ENCODE measurements at regions not wholly inside any gene's neighbourhood (a gene's known extent, or its start where the extent isn't known, plus 50 kb on each side); places are given as distances from the start of the nearest gene placed in this dataset.

- no peak for FAIRE-seq
Measured at GRCh38 chr4:140277576-140277975, 95.9 kb upstream of the SCOC start.

- no peak for FAIRE-seq
Measured at GRCh38 chr4:140271553-140271952, 101.9 kb upstream of the SCOC start.

- FAIRE-seq: no peak
Measured at GRCh38 chr4:140269369-140269768, 104.1 kb upstream of the SCOC start.

- no peak for FAIRE-seq
Measured at GRCh38 chr4:140268186-140268841, 105.1 kb upstream of the SCOC start.

- FAIRE-seq: no peak
Measured at GRCh38 chr4:140267576-140267975, 105.9 kb upstream of the SCOC start.

- FAIRE-seq: no peak
Measured at GRCh38 chr4:140266958-140267568, 106.4 kb upstream of the SCOC start.

- FAIRE-seq: no peak
Measured at GRCh38 chr4:140260227-140260626, 106.2 kb upstream of the MAML3 start.

GRCh38 chr4:140258476-140258875, 104.5 kb upstream of the MAML3 start:
- FAIRE-seq: no peak

GRCh38 chr4:140257461-140258305, 103.7 kb upstream of the MAML3 start:
- FAIRE-seq: no peak

- no peak for FAIRE-seq
Measured at GRCh38 chr4:140256941-140257340, 103.0 kb upstream of the MAML3 start.

- no peak for FAIRE-seq
Measured at GRCh38 chr4:140256335-140256734, 102.4 kb upstream of the MAML3 start.

- FAIRE-seq: no peak
Measured at GRCh38 chr4:140255927-140256326, 101.9 kb upstream of the MAML3 start.

- FAIRE-seq: no peak
Measured at GRCh38 chr4:140255467-140255866, 101.5 kb upstream of the MAML3 start.

GRCh38 chr4:140254651-140255299, 100.8 kb upstream of the MAML3 start:
- no peak for FAIRE-seq

GRCh38 chr4:140253556-140254027, 99.6 kb upstream of the MAML3 start:
- no peak for FAIRE-seq

GRCh38 chr4:140252742-140253555, 99.0 kb upstream of the MAML3 start:
- no peak for FAIRE-seq

GRCh38 chr4:140252141-140252741, 98.3 kb upstream of the MAML3 start:
- FAIRE-seq: no peak

- FAIRE-seq: no peak
Measured at GRCh38 chr4:140251571-140251970, 97.6 kb upstream of the MAML3 start.

GRCh38 chr4:140250989-140251552, 97.1 kb upstream of the MAML3 start:
- no peak for FAIRE-seq

- FAIRE-seq: peak; percentile 25
Measured at GRCh38 chr4:140249351-140249750, 95.4 kb upstream of the MAML3 start.

GRCh38 chr4:140247237-140247636, 93.3 kb upstream of the MAML3 start:
- FAIRE-seq: no peak

- no peak for FAIRE-seq
Measured at GRCh38 chr4:140246216-140246615, 92.2 kb upstream of the MAML3 start.

Data from A204.1 (cell line).